GM19455 (cell line): ENCODE measurements at regions not wholly inside any gene's neighbourhood (a gene's known extent, or its start where the extent isn't known, plus 50 kb on each side); places are given as distances from the start of the nearest gene placed in this dataset.

Experiments
- ATAC-seq: cut with Tn5 transposase; IDR thresholded peaks from one replicate; pipeline ENCODE4 v1.9.1; 2021; ENCODE audit not compliant: unreplicated experiment

GRCh38 chr6:28696167-28696566 lies 170.5 kb downstream of the GPX5 start:
- no peak for ATAC-seq

GRCh38 chr6:28696682-28697081 lies 171.0 kb downstream of the GPX5 start:
- no peak for ATAC-seq

- ATAC-seq, result no peak
Observed at GRCh38 chr6:28707387-28708282, 182.0 kb downstream of the GPX5 start.

- no peak for ATAC-seq
Observed at GRCh38 chr6:28709478-28710349, 184.0 kb downstream of the GPX5 start.

GRCh38 chr6:28710466-28711191 lies 184.9 kb downstream of the GPX5 start:
- no peak for ATAC-seq

- no peak for ATAC-seq
Observed at GRCh38 chr6:28711325-28711724, 185.6 kb downstream of the GPX5 start.

- ATAC-seq, result no peak
Observed at GRCh38 chr6:28711788-28712341, 186.2 kb downstream of the GPX5 start.

GRCh38 chr6:28712982-28713381 lies 187.3 kb downstream of the GPX5 start:
- no peak for ATAC-seq

- no peak for ATAC-seq
Observed at GRCh38 chr6:28719275-28719940, 193.7 kb downstream of the GPX5 start.

GRCh38 chr6:28720357-28721231 lies 194.9 kb downstream of the GPX5 start:
- ATAC-seq, result no peak

- no peak for ATAC-seq
Observed at GRCh38 chr6:28721372-28721771, 195.7 kb downstream of the GPX5 start.

GRCh38 chr6:28724395-28724794 lies 198.7 kb downstream of the GPX5 start:
- ATAC-seq, result no peak

- ATAC-seq, result no peak
Observed at GRCh38 chr6:28725274-28725809, 198.4 kb downstream of the TRIM27 start.

- ATAC-seq, result no peak
Observed at GRCh38 chr6:28725890-28726348, 197.9 kb downstream of the TRIM27 start.

GRCh38 chr6:28726569-28727309 lies 197.0 kb downstream of the TRIM27 start:
- no peak for ATAC-seq

GRCh38 chr6:28727559-28728211 lies 196.1 kb downstream of the TRIM27 start:
- no peak for ATAC-seq

- no peak for ATAC-seq
Observed at GRCh38 chr6:28729501-28730402, 194.0 kb downstream of the TRIM27 start.
